NB4 (cell line): ENCODE measurements at regions not wholly inside any gene's neighbourhood (a gene's known extent, or its start where the extent isn't known, plus 50 kb on each side); places are given as distances from the start of the nearest gene placed in this dataset.

Experiments used
- CTCF ChIP-seq: IDR thresholded peaks from one replicate; pipeline ENCODE4 v1.5.1; 2012; ENCODE audit warnings: low read depth, low read length
- MAX ChIP-seq: IDR thresholded peaks from 2 replicates; pipeline ENCODE4 v1.6.1; 2011; ENCODE audit warnings: low read depth, low read length
- MYC ChIP-seq: IDR thresholded peaks from 2 replicates; pipeline ENCODE4 v1.6.1; 2011; ENCODE audit warnings: low read depth, low read length
- POLR2A ChIP-seq: IDR thresholded peaks from 2 replicates; pipeline ENCODE4 v1.6.1; 2011; ENCODE audit warnings: mild to moderate bottlenecking; ENCODE audit not compliant: insufficient read length; ENCODE audit errors: extremely low read depth

GRCh38 chr5:154575546-154576428 is 97.8 kb upstream of the HAND1 start:
- TF ChIP-seq CTCF, result peak; percentile 14
- no peak for TF ChIP-seq POLR2A
- TF ChIP-seq MAX, result no peak
- TF ChIP-seq MYC, result no peak
